Stimulated activated naive CD8-positive, alpha-beta T cell treated with anti-CD3 and anti-CD28 coated beads, Interleukin-15, amount 100 ng/mL, for 72 hours (primary cell): ENCODE measurements at regions not wholly inside any gene's neighbourhood (a gene's known extent, or its start where the extent isn't known, plus 50 kb on each side); places are given as distances from the start of the nearest gene placed in this dataset.

Experiments used
- ATAC-seq: fragments of 150-1000 bp; cut with Tn5 transposase; 2 replicates; pipeline ENCODE4 v1.10.0; 2021; ENCODE audit warnings: mild to moderate bottlenecking, moderate library complexity
- DNase-seq, 2 donors: peaks; one replicate each; pipeline ENCODE4 v3.0.0; 2021 to 2022
- H3K27ac Mint-ChIP-seq, 2 donors: one replicate each; pipeline ENCODE4 v1.8.0; 2022; ENCODE audit warnings: mild to moderate bottlenecking in 2 of 2, mixed read lengths in 2 of 2, moderate library complexity in 2 of 2
- H3K27me3 Mint-ChIP-seq: one replicate; pipeline ENCODE4 v1.8.0; 2022; ENCODE audit warnings: mixed read lengths
- H3K4me1 Mint-ChIP-seq: one replicate; pipeline ENCODE4 v1.8.0; 2022; ENCODE audit warnings: mild to moderate bottlenecking, mixed read lengths
- H3K4me3 Mint-ChIP-seq, 2 donors: one replicate each; pipeline ENCODE4 v1.8.0; 2022; ENCODE audit warnings: mild to moderate bottlenecking in 2 of 2, mixed read lengths in 2 of 2, moderate library complexity in 1 of 2
- H3K9me3 Mint-ChIP-seq, 2 donors: one replicate each; pipeline ENCODE4 v1.8.0; 2022; ENCODE audit warnings: mixed read lengths in 2 of 2

- DNase-seq (no peak), ATAC-seq (no peak)
- no peaks in the 10 kb centered on the region for H3K9me3 Mint-ChIP-seq
- no peaks in the 10 kb centered on the region for H3K27me3 Mint-ChIP-seq
- H3K27ac Mint-ChIP-seq, result no peak overlapping the region
- no peaks in the 10 kb centered on the region for H3K4me1 Mint-ChIP-seq
- no peak overlapping the region for H3K4me3 Mint-ChIP-seq
Measured at GRCh38 chr5:67536866-67537265, 340.3 kb upstream of the CD180 start.

- Mint-ChIP-seq H3K9me3 (no peaks in the 10 kb centered on the region), H3K27ac (no peak overlapping the region), H3K27me3 (no peaks in the 10 kb centered on the region), H3K4me1 (no peaks in the 10 kb centered on the region), H3K4me3 (no peak overlapping the region)
- DNase-seq (no peak), ATAC-seq (no peak)
Measured at GRCh38 chr5:67530609-67531255, 334.1 kb upstream of the CD180 start.

- Mint-ChIP-seq H3K27ac (no peak overlapping the region), H3K4me3 (no peak overlapping the region), H3K4me1 (no peaks in the 10 kb centered on the region), H3K27me3 (no peaks in the 10 kb centered on the region), H3K9me3 (no peaks in the 10 kb centered on the region)
- ATAC-seq, result no peak
- no peak for DNase-seq
Measured at GRCh38 chr5:67528953-67529352, 332.4 kb upstream of the CD180 start.

- no peaks in the 10 kb centered on the region for H3K27me3 Mint-ChIP-seq
Measured at GRCh38 chr5:67526793-67527192, 330.2 kb upstream of the CD180 start.

GRCh38 chr5:67520161-67520908 lies 323.7 kb upstream of the CD180 start:
- H3K9me3 Mint-ChIP-seq, result no peaks in the 10 kb centered on the region
- ATAC-seq, result no peak
- H3K4me1 Mint-ChIP-seq, result peaks cover 21% of the 10 kb centered on the region
- H3K27me3 Mint-ChIP-seq, result no peaks in the 10 kb centered on the region
- no peak for DNase-seq
- H3K27ac Mint-ChIP-seq, result no peak overlapping the region
- no peak overlapping the region for H3K4me3 Mint-ChIP-seq

More at GRCh38 chr5:67526793-67527192, 330.2 kb upstream of the CD180 start:
- no peak overlapping the region for H3K27ac Mint-ChIP-seq
- no peak for ATAC-seq
- H3K9me3 Mint-ChIP-seq, result no peaks in the 10 kb centered on the region
- no peaks in the 10 kb centered on the region for H3K4me1 Mint-ChIP-seq
- DNase-seq, result no peak
- H3K4me3 Mint-ChIP-seq, result no peak overlapping the region

- no peak overlapping the region for H3K27ac Mint-ChIP-seq
- no peaks in the 10 kb centered on the region for H3K9me3 Mint-ChIP-seq
- ATAC-seq (no peak), DNase-seq (no peak)
- no peaks in the 10 kb centered on the region for H3K27me3 Mint-ChIP-seq
- peaks cover 42% of the 10 kb centered on the region for H3K4me1 Mint-ChIP-seq
- H3K4me3 Mint-ChIP-seq, result no peak overlapping the region
Measured at GRCh38 chr5:67518227-67518626, 321.6 kb upstream of the CD180 start.

GRCh38 chr5:67516948-67517565 lies 320.5 kb upstream of the CD180 start:
- no peak for ATAC-seq
- DNase-seq, result no peak
- Mint-ChIP-seq H3K4me3 (no peak overlapping the region), H3K4me1 (peaks cover 44% of the 10 kb centered on the region), H3K27ac (no peak overlapping the region), H3K27me3 (no peaks in the 10 kb centered on the region), H3K9me3 (no peaks in the 10 kb centered on the region)

- Mint-ChIP-seq H3K27me3 (no peaks in the 10 kb centered on the region), H3K4me3 (peak overlapping the region in 1 of 2 donors; percentile 64), H3K4me1 (peaks cover 44% of the 10 kb centered on the region), H3K9me3 (no peaks in the 10 kb centered on the region), H3K27ac (no peak overlapping the region)
- ATAC-seq (peak; percentile 46), DNase-seq (peak in 1 of 2 donors; percentile 15)
Measured at GRCh38 chr5:67515762-67516161, 319.2 kb upstream of the CD180 start.

GRCh38 chr5:67515020-67515689 lies 318.6 kb upstream of the CD180 start:
- H3K27ac Mint-ChIP-seq, result peak overlapping the region; percentile 3 to 9
- H3K27me3 Mint-ChIP-seq, result no peaks in the 10 kb centered on the region
- ATAC-seq, result peak; percentile 96
- H3K9me3 Mint-ChIP-seq, result no peaks in the 10 kb centered on the region
- H3K4me3 Mint-ChIP-seq, result peak overlapping the region; percentile 47 to 64
- H3K4me1 Mint-ChIP-seq, result peaks cover 50% of the 10 kb centered on the region
- peak; percentile 41 to 64 for DNase-seq

GRCh38 chr5:67512758-67513157 lies 316.2 kb upstream of the CD180 start:
- no peak overlapping the region for H3K4me3 Mint-ChIP-seq
- DNase-seq (no peak), ATAC-seq (no peak)
- no peaks in the 10 kb centered on the region for H3K9me3 Mint-ChIP-seq
- H3K27ac Mint-ChIP-seq, result no peak overlapping the region
- peaks cover 56% of the 10 kb centered on the region for H3K4me1 Mint-ChIP-seq
- H3K27me3 Mint-ChIP-seq, result no peaks in the 10 kb centered on the region

- H3K27ac Mint-ChIP-seq, result no peak overlapping the region
- no peak overlapping the region for H3K4me3 Mint-ChIP-seq
- peaks cover 53% of the 10 kb centered on the region for H3K4me1 Mint-ChIP-seq
- no peaks in the 10 kb centered on the region for H3K27me3 Mint-ChIP-seq
- no peaks in the 10 kb centered on the region for H3K9me3 Mint-ChIP-seq
- DNase-seq, result no peak
- no peak for ATAC-seq
Measured at GRCh38 chr5:67511911-67512310, 315.3 kb upstream of the CD180 start.

- H3K27ac Mint-ChIP-seq, result no peak overlapping the region
- DNase-seq (no peak), ATAC-seq (peak; percentile 40)
- peaks cover 37% of the 10 kb centered on the region for H3K4me1 Mint-ChIP-seq
- H3K27me3 Mint-ChIP-seq, result no peaks in the 10 kb centered on the region
- H3K4me3 Mint-ChIP-seq, result no peak overlapping the region
- no peaks in the 10 kb centered on the region for H3K9me3 Mint-ChIP-seq
Measured at GRCh38 chr5:67510204-67510603, 313.6 kb upstream of the CD180 start.

GRCh38 chr5:67509402-67510186 lies 313.0 kb upstream of the CD180 start:
- Mint-ChIP-seq H3K9me3 (no peaks in the 10 kb centered on the region), H3K4me1 (peaks cover 31% of the 10 kb centered on the region), H3K4me3 (no peak overlapping the region), H3K27me3 (no peaks in the 10 kb centered on the region), H3K27ac (no peak overlapping the region)
- ATAC-seq (no peak), DNase-seq (no peak)

- DNase-seq, result no peak
- H3K27ac Mint-ChIP-seq, result no peak overlapping the region
- H3K27me3 Mint-ChIP-seq, result no peaks in the 10 kb centered on the region
- H3K4me1 Mint-ChIP-seq, result peaks cover 16% of the 10 kb centered on the region
- no peak overlapping the region for H3K4me3 Mint-ChIP-seq
- no peaks in the 10 kb centered on the region for H3K9me3 Mint-ChIP-seq
- ATAC-seq, result no peak
Measured at GRCh38 chr5:67506241-67506640, 309.6 kb upstream of the CD180 start.

- ATAC-seq (no peak), DNase-seq (no peak)
- Mint-ChIP-seq H3K27ac (no peak overlapping the region), H3K4me3 (no peak overlapping the region), H3K4me1 (no peaks in the 10 kb centered on the region), H3K9me3 (peaks cover 11 to 16% of the 10 kb centered on the region in 2 donors), H3K27me3 (no peaks in the 10 kb centered on the region)
Measured at GRCh38 chr5:67502951-67503350, 306.4 kb upstream of the CD180 start.
